WTC11 (cell line): ENCODE measurements at regions not wholly inside any gene's neighbourhood (a gene's known extent, or its start where the extent isn't known, plus 50 kb on each side); places are given as distances from the start of the nearest gene placed in this dataset.
"Not testable (repeated sequence)": the region's sequence is repeated elsewhere in the genome, so short reads cannot be mapped to it uniquely, and the experiment has no call there.

Experiments
- ATAC-seq: fragments of 200-7000 bp; cut with Tn5 transposase; 2 replicates; pipeline ENCODE4 v1.10.0; 2021; ENCODE audit warnings: mild to moderate bottlenecking, moderate library complexity
- CTCF ChIA-PET: fragments of 300-600 bp; sonication (Branson Sonifier 250); formaldehyde crosslinking; loops from one replicate; lab custom pipeline; 2021; ENCODE audit warnings: antibody characterized with exemption; lab: Charles Lee
- POLR2A ChIA-PET: fragments of 350-600 bp; sonication (Branson Sonifier 250); formaldehyde crosslinking; loops from one replicate; lab custom pipeline; 2021; ENCODE audit warnings: antibody characterized with exemption; lab: Charles Lee
- DNase-seq: peaks from one replicate; pipeline ENCODE4 v3.0.0; 2021; ENCODE audit warnings: low spot score
- H3K27ac Mint-ChIP-seq: 2 replicates; pipeline ENCODE4 v1.8.0; 2021; ENCODE audit warnings: mixed read lengths
- H3K27me3 Mint-ChIP-seq: 2 replicates; pipeline ENCODE4 v1.8.0; 2021; ENCODE audit warnings: low read depth, mild to moderate bottlenecking, moderate library complexity, mixed read lengths
- H3K36me3 Mint-ChIP-seq: 2 replicates; pipeline ENCODE4 v1.8.0; 2021; ENCODE audit warnings: mixed read lengths
- H3K4me1 Mint-ChIP-seq: 2 replicates; pipeline ENCODE4 v1.8.0; 2022; ENCODE audit warnings: mixed read lengths
- H3K4me3 Mint-ChIP-seq: 2 replicates; pipeline ENCODE4 v1.8.0; 2021; ENCODE audit warnings: mild to moderate bottlenecking, moderate library complexity, mixed read lengths
- H3K9me3 Mint-ChIP-seq: 2 replicates; pipeline ENCODE4 v1.8.0; 2021; ENCODE audit warnings: mixed read lengths
- ATF6 ChIP-seq: sonication (generic); formaldehyde crosslinking; IDR thresholded peaks from 2 replicates; pipeline ENCODE4 v1.8.1; 2023; ENCODE audit warnings: mild to moderate bottlenecking, missing genetic modification reagents
- EMX1 ChIP-seq: fragments of 250-450 bp; sonication (Bioruptor Pico); IDR thresholded peaks from 2 replicates; pipeline ENCODE4 v1.8.0; 2021; ENCODE audit warnings: mild to moderate bottlenecking
- ERG ChIP-seq: fragments of 250-450 bp; sonication (Bioruptor Pico); IDR thresholded peaks from 2 replicates; pipeline ENCODE4 v1.8.0; 2021; ENCODE audit warnings: mild to moderate bottlenecking
- FOXJ3 ChIP-seq: sonication (generic); formaldehyde crosslinking; IDR thresholded peaks from 2 replicates; pipeline ENCODE4 v1.9.0; 2021; ENCODE audit warnings: missing genetic modification reagents, mild to moderate bottlenecking, borderline replicate concordance
- HMGA2 ChIP-seq: fragments of 250-450 bp; sonication (Bioruptor Pico); IDR thresholded peaks from 2 replicates; pipeline ENCODE4 v1.4.0; 2021; ENCODE audit warnings: mild to moderate bottlenecking, moderate library complexity
- MAX ChIP-seq: sonication (generic); formaldehyde crosslinking; IDR thresholded peaks from 2 replicates; pipeline ENCODE4 v1.8.0; 2022; ENCODE audit warnings: mild to moderate bottlenecking, missing genetic modification reagents
- NR2C2 ChIP-seq: sonication (generic); formaldehyde crosslinking; IDR thresholded peaks from 2 replicates; pipeline ENCODE4 v1.8.0; 2022; ENCODE audit warnings: mild to moderate bottlenecking, missing genetic modification reagents
- ZNF219 ChIP-seq: sonication (generic); formaldehyde crosslinking; IDR thresholded peaks from 2 replicates; pipeline ENCODE4 v1.8.0; 2023; ENCODE audit warnings: missing genetic modification reagents, mild to moderate bottlenecking, borderline replicate concordance
- ZNF317 ChIP-seq: sonication (generic); formaldehyde crosslinking; IDR thresholded peaks from 2 replicates; pipeline ENCODE4 v1.8.1; 2023; ENCODE audit warnings: low read depth, mild to moderate bottlenecking, moderate library complexity, missing genetic modification reagents, borderline replicate concordance
- ZNF416 ChIP-seq: fragments of 250-450 bp; sonication (Bioruptor Pico); IDR thresholded peaks from 2 replicates; pipeline ENCODE4 v1.9.0; 2021; ENCODE audit warnings: mild to moderate bottlenecking, inconsistent platforms
- TF ChIP-seq, protein P1 (sequence below): sonication (generic); formaldehyde crosslinking; IDR thresholded peaks from 2 replicates; pipeline ENCODE4 v1.8.1; 2023; ENCODE audit warnings: mild to moderate bottlenecking, missing genetic modification reagents, moderate library complexity
- TF ChIP-seq, protein P2 (sequence below): sonication (generic); formaldehyde crosslinking; IDR thresholded peaks from 2 replicates; pipeline ENCODE4 v1.8.0; 2023; ENCODE audit warnings: mild to moderate bottlenecking, missing genetic modification reagents
- TF ChIP-seq, protein P3 (sequence below): sonication (generic); formaldehyde crosslinking; conservative IDR thresholded peaks from 2 replicates; pipeline ENCODE4 v1.8.1; 2022; ENCODE audit warnings: mild to moderate bottlenecking, missing genetic modification reagents

DNA sequence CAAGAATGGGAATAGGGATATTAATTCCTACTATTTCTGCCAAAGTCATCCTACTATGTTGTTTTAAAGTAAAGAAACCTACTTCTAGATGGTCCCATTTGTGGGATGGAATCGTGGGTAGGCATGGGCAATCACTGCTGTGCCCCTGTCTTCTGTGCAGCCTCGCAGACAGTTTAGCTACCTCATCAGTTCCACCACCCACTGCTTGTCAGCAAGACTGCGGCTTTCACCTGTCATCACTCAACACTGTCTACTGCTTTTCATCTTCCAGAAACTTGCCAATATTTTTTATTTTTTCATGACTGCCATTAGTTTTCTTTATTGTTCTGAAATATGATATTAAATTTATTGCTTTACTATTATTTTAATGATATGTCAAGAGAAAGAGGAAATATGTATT, 368.1 kb upstream of the KYNU start:
- POLR2A ChIA-PET: no interaction called here
- no peak for TF ChIP-seq NR2C2 (CRISPR knock-in tag)
- TF ChIP-seq, all 79 proteins: peak for 0

GRCh38 chr2:142504754-142505153, 372.7 kb upstream of the KYNU start:
- TF ChIP-seq HMGA2 (CRISPR knock-in tag): peak; percentile 81
- no peak for TF ChIP-seq EMX1 (CRISPR knock-in tag)
- TF ChIP-seq ERG (CRISPR knock-in tag): no peak
- TF ChIP-seq, protein P1, sequence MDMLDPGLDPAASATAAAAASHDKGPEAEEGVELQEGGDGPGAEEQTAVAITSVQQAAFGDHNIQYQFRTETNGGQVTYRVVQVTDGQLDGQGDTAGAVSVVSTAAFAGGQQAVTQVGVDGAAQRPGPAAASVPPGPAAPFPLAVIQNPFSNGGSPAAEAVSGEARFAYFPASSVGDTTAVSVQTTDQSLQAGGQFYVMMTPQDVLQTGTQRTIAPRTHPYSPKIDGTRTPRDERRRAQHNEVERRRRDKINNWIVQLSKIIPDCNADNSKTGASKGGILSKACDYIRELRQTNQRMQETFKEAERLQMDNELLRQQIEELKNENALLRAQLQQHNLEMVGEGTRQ (CRISPR knock-in tag): no peak
- TF ChIP-seq NR2C2 (CRISPR knock-in tag): no peak
- Mint-ChIP-seq H3K9me3 (no peaks in the 10 kb centered on the region), H3K27me3 (no peaks in the 10 kb centered on the region), H3K36me3 (no peaks in the 10 kb centered on the region), H3K27ac (no peak overlapping the region), H3K4me3 (no peak overlapping the region), H3K4me1 (no peaks in the 10 kb centered on the region)
- ATAC-seq: no peak
- ChIA-PET CTCF (no interaction called here), POLR2A (no interaction called here)
- no peak for DNase-seq

More for the DNA sequence above, 368.1 kb upstream of the KYNU start:
- Mint-ChIP-seq H3K4me1 (peaks cover 4% of the 10 kb centered on the region), H3K27me3 (no peaks in the 10 kb centered on the region), H3K4me3 (no peak overlapping the region), H3K36me3 (no peaks in the 10 kb centered on the region), H3K27ac (no peak overlapping the region), H3K9me3 (no peaks in the 10 kb centered on the region)
- CTCF ChIA-PET: no interaction called here
- ATAC-seq (no peak), DNase-seq (no peak)

GRCh38 chr2:142502402-142502801, 371.6 kb upstream of the LRP1B start:
- no peaks in the 10 kb centered on the region for H3K9me3 Mint-ChIP-seq
- DNase-seq: no peak
- H3K27ac Mint-ChIP-seq: no peak overlapping the region
- CTCF ChIA-PET: no interaction called here
- TF ChIP-seq ZNF317 (CRISPR knock-in tag): no peak
- TF ChIP-seq ZNF416 (CRISPR knock-in tag): no peak
- TF ChIP-seq ATF6 (CRISPR knock-in tag): no peak
- no peak for TF ChIP-seq ZNF219 (CRISPR knock-in tag)
- TF ChIP-seq MAX (CRISPR knock-in tag): no peak
- TF ChIP-seq, protein P2, sequence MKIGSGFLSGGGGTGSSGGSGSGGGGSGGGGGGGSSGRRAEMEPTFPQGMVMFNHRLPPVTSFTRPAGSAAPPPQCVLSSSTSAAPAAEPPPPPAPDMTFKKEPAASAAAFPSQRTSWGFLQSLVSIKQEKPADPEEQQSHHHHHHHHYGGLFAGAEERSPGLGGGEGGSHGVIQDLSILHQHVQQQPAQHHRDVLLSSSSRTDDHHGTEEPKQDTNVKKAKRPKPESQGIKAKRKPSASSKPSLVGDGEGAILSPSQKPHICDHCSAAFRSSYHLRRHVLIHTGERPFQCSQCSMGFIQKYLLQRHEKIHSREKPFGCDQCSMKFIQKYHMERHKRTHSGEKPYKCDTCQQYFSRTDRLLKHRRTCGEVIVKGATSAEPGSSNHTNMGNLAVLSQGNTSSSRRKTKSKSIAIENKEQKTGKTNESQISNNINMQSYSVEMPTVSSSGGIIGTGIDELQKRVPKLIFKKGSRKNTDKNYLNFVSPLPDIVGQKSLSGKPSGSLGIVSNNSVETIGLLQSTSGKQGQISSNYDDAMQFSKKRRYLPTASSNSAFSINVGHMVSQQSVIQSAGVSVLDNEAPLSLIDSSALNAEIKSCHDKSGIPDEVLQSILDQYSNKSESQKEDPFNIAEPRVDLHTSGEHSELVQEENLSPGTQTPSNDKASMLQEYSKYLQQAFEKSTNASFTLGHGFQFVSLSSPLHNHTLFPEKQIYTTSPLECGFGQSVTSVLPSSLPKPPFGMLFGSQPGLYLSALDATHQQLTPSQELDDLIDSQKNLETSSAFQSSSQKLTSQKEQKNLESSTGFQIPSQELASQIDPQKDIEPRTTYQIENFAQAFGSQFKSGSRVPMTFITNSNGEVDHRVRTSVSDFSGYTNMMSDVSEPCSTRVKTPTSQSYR (CRISPR knock-in tag): no peak
- TF ChIP-seq FOXJ3 (CRISPR knock-in tag): no peak
- TF ChIP-seq, all 79 proteins: peak for 0
- no peak for ATAC-seq
- Mint-ChIP-seq H3K4me3 (no peak overlapping the region), H3K4me1 (no peaks in the 10 kb centered on the region), H3K36me3 (no peaks in the 10 kb centered on the region), H3K27me3 (no peaks in the 10 kb centered on the region)
- POLR2A ChIA-PET: no interaction called here

DNA sequence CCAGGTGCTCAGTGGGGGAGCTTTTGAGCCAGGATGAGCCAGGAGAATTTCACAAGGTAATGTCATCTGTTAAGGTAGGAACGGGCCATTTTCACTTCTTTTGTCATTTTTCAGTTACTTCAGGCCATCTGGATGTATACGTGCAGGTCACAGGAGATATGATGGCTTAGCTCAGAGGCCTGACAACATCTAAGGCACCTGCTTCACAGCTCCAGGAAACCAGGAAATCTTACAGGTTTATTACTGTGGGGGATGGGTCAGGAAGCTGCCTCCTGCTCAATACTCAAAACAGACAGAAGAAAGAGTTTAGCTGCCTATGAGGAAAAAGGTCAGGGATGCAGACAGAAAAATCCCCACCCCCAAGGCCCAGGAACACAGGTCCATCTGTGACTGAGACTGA, 364.3 kb upstream of the LRP1B start:
- peak; percentile 47 for ATAC-seq
- CTCF ChIA-PET: no interaction called here
- H3K27ac Mint-ChIP-seq: no peak overlapping the region

DNA sequence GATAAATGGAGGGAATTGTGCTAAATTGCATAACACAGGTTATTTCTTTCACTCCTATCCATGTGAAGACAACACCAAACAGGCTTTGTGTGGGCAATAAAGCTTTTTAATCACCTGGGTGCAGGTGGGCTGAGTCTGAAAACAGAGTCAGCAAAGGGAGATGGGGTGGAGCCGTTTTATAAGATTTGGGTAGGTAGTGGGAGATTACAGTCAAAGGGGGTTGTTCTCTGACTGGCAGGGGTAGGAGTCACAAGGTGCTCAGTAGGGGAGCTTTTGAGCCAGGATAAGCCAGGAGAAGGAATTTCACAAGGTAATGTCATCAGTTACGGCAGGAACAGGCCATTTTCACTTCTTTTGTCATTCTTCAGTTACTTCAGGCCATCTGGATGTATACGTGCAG, 358.8 kb upstream of the LRP1B start:
- Mint-ChIP-seq H3K9me3 (peaks cover 19% of the 10 kb centered on the region), H3K27ac (peak overlapping the region; percentile 5; the same call in 1 of the 2 replicates), H3K4me1 (peaks cover 19% of the 10 kb centered on the region), H3K36me3 (peaks cover 13% of the 10 kb centered on the region)
- POLR2A ChIA-PET, H3K4me3 Mint-ChIP-seq, DNase-seq, CTCF ChIA-PET, ATAC-seq, H3K27me3 Mint-ChIP-seq: not testable (repeated sequence)

More for the DNA sequence above, 364.3 kb upstream of the LRP1B start:
- Mint-ChIP-seq H3K9me3 (peaks cover 14% of the 10 kb centered on the region), H3K4me1 (peaks cover 22% of the 10 kb centered on the region), H3K36me3 (peaks cover 6% of the 10 kb centered on the region), H3K4me3 (no peak overlapping the region), H3K27me3 (no peaks in the 10 kb centered on the region)
- POLR2A ChIA-PET: no interaction called here
- DNase-seq: no peak
- TF ChIP-seq, protein P3, sequence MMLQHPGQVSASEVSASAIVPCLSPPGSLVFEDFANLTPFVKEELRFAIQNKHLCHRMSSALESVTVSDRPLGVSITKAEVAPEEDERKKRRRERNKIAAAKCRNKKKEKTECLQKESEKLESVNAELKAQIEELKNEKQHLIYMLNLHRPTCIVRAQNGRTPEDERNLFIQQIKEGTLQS (CRISPR knock-in tag): no peak
